GM23338 (cell line): ENCODE measurements at regions not wholly inside any gene's neighbourhood (a gene's known extent, or its start where the extent isn't known, plus 50 kb on each side); places are given as distances from the start of the nearest gene placed in this dataset.

Experiments used
- CREB1 ChIP-seq: fragments of 250-450 bp; sonication (Bioruptor Pico); IDR thresholded peaks from 2 replicates; pipeline ENCODE4 v1.5.0; 2020; ENCODE audit warnings: low read depth, mild to moderate bottlenecking, moderate library complexity
- CTCF ChIP-seq, 2 experiments: fragments of 200-600 bp in 1 of 2; sonication (generic) in 1 of 2; conservative IDR thresholded peaks; 2 replicates each; pipeline versions ENCODE4 v1.5.1 to v1.6.1; 2016 to 2017; ENCODE audit warnings: antibody characterized with exemption in 2 of 2, low read depth in 2 of 2, mild to moderate bottlenecking in 2 of 2, moderate library complexity in 1 of 2
- ETS1 ChIP-seq: IDR thresholded peaks from 2 replicates; pipeline ENCODE4 v1.6.1; 2016; ENCODE audit warnings: antibody characterized with exemption
- EZH2 ChIP-seq: fragments of 200-600 bp; sonication (generic); IDR thresholded peaks from one replicate; pipeline ENCODE4 v1.8.0; 2017; ENCODE audit warnings: antibody characterized with exemption, mild to moderate bottlenecking, low read depth; ENCODE audit not compliant: unreplicated experiment
- EZH2phosphoT487 ChIP-seq: fragments of 200-600 bp; sonication (generic); IDR thresholded peaks from one replicate; pipeline ENCODE4 v1.8.1; 2018; ENCODE audit warnings: antibody characterized with exemption; ENCODE audit not compliant: unreplicated experiment
- JUNB ChIP-seq: IDR thresholded peaks from one replicate; pipeline ENCODE4 v1.6.1; 2016; ENCODE audit warnings: antibody characterized with exemption; ENCODE audit not compliant: unreplicated experiment
- NANOG ChIP-seq: IDR thresholded peaks from 2 replicates; pipeline ENCODE4 v1.6.1; 2016; ENCODE audit warnings: antibody characterized with exemption, borderline replicate concordance
- POLR2AphosphoS5 ChIP-seq: IDR thresholded peaks from 2 replicates; pipeline ENCODE4 v1.6.1; 2016; ENCODE audit warnings: antibody characterized with exemption, low read depth
- REST ChIP-seq: IDR thresholded peaks from one replicate; pipeline ENCODE4 v1.6.1; 2018; ENCODE audit warnings: antibody characterized with exemption; ENCODE audit not compliant: unreplicated experiment
- STAT1 ChIP-seq: IDR thresholded peaks from one replicate; pipeline ENCODE4 v1.6.1; 2016; ENCODE audit warnings: antibody characterized with exemption; ENCODE audit not compliant: unreplicated experiment
- ZNF331 ChIP-seq: fragments of 250-450 bp; sonication (Bioruptor Pico); IDR thresholded peaks from 2 replicates; pipeline ENCODE4 v1.5.0; 2020; ENCODE audit warnings: low read depth, mild to moderate bottlenecking, moderate library complexity

GRCh38 chr5:122257000-122257399 is 55.0 kb upstream of the SNCAIP start:
- no peak for TF ChIP-seq CTCF (conservative IDR thresholded peaks at IDR 0.05; ENCODE audit: low read depth in 2 of 2)
- no peak for TF ChIP-seq EZH2phosphoT487
- TF ChIP-seq REST = no peak
- TF ChIP-seq POLR2AphosphoS5 = no peak
- TF ChIP-seq EZH2 = no peak
- TF ChIP-seq CREB1 = no peak
- TF ChIP-seq ETS1 = no peak
- no peak for TF ChIP-seq JUNB
- no peak for TF ChIP-seq NANOG
- TF ChIP-seq ZNF331 (CRISPR knock-in tag) = no peak
- no peak for TF ChIP-seq STAT1
